Colonic mucosa (tissue), 4 donors: ENCODE measurements at regions not wholly inside any gene's neighbourhood (a gene's known extent, or its start where the extent isn't known, plus 50 kb on each side); places are given as distances from the start of the nearest gene placed in this dataset.

Experiments used
- DNase-seq: peaks from one replicate; pipeline ENCODE4 v3.0.0-alpha.2; 2020
- H3K27ac ChIP-seq: fragments of 200-600 bp; one replicate; pipeline ENCODE4 v1.8.0; 2021
- H3K27me3 ChIP-seq: fragments of 200-600 bp; one replicate; pipeline ENCODE4 v1.8.0; 2021
- H3K36me3 ChIP-seq: fragments of 200-600 bp; one replicate; pipeline ENCODE4 v1.8.0; 2021
- H3K4me1 ChIP-seq: fragments of 200-600 bp; one replicate; pipeline ENCODE4 v1.8.0; 2021; ENCODE audit warnings: mild to moderate bottlenecking
- H3K4me3 ChIP-seq: fragments of 200-600 bp; one replicate; pipeline ENCODE4 v1.8.0; 2021
- H3K9ac ChIP-seq, 2 donors: one replicate each; pipeline ENCODE4 v1.7.0; 2013; ENCODE audit warnings: control low read depth in 2 of 2, low read depth in 2 of 2, low read length in 2 of 2
- H3K9me3 ChIP-seq: fragments of 200-600 bp; one replicate; pipeline ENCODE4 v1.8.0; 2021
- intact Hi-C: fragments of 100-400 bp; cut with DNase I; formaldehyde crosslinking; loops from one replicate; pipeline ENCODE4 v1.14.1; 2022
- TF ChIP-seq, protein P1 (sequence below): fragments of 200-600 bp; IDR thresholded peaks from one replicate; pipeline ENCODE4 v1.8.0; 2022; ENCODE audit warnings: antibody characterized with exemption, mild to moderate bottlenecking
- donor health status: healthy.
- donor health status: DM: no; HTN: no; CAD: no.
- donor health status: DM: no; HTN: no; CAD: no.

DNA sequence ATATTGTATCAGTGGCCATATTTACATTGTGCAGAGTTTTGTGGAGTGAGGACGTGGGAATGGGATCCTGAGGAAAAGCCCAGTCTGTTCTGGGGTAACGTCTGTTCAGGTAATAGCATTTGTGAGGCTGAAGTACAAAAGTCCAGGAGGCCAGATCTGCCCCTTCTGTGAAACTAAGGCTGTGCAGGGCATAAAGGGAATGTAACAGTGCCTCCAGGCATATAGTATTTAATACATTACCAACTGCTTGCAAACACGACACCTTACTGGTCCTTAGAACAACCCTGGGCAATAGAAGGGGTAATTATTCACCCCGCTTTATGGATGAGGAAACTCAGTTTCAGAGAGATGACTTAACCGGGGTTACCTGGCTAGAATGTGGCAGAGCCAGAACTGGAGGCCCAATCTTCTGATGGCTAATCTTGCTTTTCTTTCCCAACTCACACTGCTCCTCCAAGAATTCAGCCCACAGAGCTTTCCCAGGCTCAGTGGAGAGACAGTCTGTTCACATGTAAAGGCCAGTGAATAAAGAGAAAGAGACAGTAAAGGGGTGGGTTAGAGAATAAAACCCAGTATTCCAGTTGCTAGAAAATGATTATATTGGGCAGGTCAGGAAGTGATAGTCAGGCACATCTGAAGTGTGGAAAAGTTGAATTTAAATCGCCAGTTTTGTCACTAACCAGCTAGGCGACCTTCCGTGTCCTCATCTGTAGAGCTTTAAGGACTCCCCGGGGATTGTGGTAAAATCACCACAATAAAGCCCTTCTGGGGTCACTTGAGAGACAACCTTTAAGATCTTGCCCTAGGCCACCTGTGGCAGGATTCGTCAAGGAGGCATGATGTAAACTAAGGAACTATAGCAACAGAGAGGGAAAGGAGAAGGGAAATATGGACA lies 280.7 kb upstream of the CITED2 start:
- intact Hi-C loops: loop anchor here (5.0 kb wide), 3 partner anchors 42 to 278 kb away; no protein-coding TSS in a partner anchor
- Histone ChIP-seq H3K27ac (peak overlapping the region; percentile 66), H3K4me1 (no peaks in the 10 kb centered on the region), H3K27me3 (no peaks in the 10 kb centered on the region), H3K4me3 (no peak overlapping the region), H3K9ac (peak overlapping the region in 1 of 2 donors; percentile 60), H3K9me3 (no peaks in the 10 kb centered on the region), H3K36me3 (no peaks in the 10 kb centered on the region)
- TF ChIP-seq, protein P1, sequence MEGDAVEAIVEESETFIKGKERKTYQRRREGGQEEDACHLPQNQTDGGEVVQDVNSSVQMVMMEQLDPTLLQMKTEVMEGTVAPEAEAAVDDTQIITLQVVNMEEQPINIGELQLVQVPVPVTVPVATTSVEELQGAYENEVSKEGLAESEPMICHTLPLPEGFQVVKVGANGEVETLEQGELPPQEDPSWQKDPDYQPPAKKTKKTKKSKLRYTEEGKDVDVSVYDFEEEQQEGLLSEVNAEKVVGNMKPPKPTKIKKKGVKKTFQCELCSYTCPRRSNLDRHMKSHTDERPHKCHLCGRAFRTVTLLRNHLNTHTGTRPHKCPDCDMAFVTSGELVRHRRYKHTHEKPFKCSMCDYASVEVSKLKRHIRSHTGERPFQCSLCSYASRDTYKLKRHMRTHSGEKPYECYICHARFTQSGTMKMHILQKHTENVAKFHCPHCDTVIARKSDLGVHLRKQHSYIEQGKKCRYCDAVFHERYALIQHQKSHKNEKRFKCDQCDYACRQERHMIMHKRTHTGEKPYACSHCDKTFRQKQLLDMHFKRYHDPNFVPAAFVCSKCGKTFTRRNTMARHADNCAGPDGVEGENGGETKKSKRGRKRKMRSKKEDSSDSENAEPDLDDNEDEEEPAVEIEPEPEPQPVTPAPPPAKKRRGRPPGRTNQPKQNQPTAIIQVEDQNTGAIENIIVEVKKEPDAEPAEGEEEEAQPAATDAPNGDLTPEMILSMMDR: no peak
- DNase-seq: peak; percentile 68

DNA sequence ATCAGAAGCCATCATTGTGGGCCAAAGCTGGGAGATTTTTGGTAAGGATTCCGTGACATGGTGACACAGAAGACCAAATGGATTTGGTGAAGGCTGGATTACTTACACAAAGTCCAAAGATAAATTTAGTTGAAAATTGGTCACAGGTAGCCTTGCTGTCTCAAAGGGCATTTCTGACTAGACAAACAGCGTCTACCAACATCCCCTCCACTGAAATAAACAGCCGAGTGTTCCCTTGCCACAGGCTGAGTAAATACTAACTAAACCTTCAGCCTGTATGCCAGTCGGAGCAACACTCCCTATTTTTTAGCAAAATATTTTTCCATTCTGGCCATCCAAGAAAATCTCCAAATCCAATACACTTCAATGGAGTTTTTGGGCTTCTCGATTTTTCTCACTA lies 279.9 kb upstream of the CITED2 start:
- Histone ChIP-seq H3K4me1 (no peaks in the 10 kb centered on the region), H3K27ac (peak overlapping the region; percentile 66), H3K4me3 (no peak overlapping the region), H3K9ac (peak overlapping the region in 1 of 2 donors; percentile 30), H3K36me3 (no peaks in the 10 kb centered on the region), H3K9me3 (no peaks in the 10 kb centered on the region), H3K27me3 (no peaks in the 10 kb centered on the region)
- DNase-seq: no peak
- TF ChIP-seq, protein P1: no peak
- intact Hi-C loops: loop anchor here (5.0 kb wide), 1 partner anchor 52 kb away; no protein-coding TSS in a partner anchor

DNA sequence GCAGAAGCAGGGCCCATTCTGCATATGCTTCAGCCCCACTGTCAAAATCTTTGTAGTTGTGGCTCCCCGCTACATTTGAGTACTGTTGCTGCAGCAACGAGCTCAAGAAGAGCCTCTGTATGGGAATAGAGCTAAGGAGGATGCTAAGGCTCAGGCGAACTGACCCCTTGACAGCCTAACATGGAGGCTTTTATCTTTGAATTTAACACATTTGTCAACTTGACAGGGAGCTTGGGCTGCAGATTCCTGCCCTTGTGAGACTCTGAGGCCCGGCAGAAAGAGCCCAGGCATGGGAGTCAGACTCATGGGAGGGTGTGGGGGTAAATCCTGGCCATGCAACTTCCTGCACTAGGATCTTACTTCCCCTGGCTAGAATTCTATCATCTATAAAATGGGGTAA lies 278.7 kb upstream of the CITED2 start:
- H3K4me3 ChIP-seq: no peak overlapping the region
- no peaks in the 10 kb centered on the region for H3K36me3 ChIP-seq
- TF ChIP-seq, protein P1: no peak
- no peaks in the 10 kb centered on the region for H3K27me3 ChIP-seq
- intact Hi-C loops: loop anchor here (5.0 kb wide), 1 partner anchor 51 kb away; no protein-coding TSS in a partner anchor
- no peaks in the 10 kb centered on the region for H3K4me1 ChIP-seq
- H3K9me3 ChIP-seq: no peaks in the 10 kb centered on the region
- H3K9ac ChIP-seq: no peak overlapping the region
- DNase-seq: no peak
- H3K27ac ChIP-seq: no peak overlapping the region

DNA sequence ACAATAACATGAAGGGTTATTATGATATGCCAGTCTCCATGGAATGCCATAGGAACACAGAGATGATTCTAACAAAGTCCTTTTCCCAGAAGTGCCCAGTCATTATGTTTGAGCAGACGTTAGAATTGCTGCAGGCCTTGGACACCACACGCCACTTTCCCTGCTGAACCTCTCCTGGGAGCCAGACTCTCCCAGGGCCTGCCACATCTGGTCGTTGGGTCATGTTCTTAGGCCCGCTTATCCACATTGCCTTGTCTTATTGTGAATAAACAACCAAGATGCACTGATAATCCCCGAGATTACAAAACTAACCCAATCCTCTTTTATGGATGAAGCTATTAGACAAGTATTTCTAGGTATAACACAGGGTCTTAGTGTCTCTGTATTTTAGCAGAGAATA lies 276.5 kb upstream of the CITED2 start:
- DNase-seq: no peak
- H3K36me3 ChIP-seq: no peaks in the 10 kb centered on the region
- no peak overlapping the region for H3K9ac ChIP-seq
- H3K27me3 ChIP-seq: no peaks in the 10 kb centered on the region
- no peaks in the 10 kb centered on the region for H3K4me1 ChIP-seq
- intact Hi-C loops: loop anchor here (5.0 kb wide), 1 partner anchor 49 kb away; no protein-coding TSS in a partner anchor
- TF ChIP-seq, protein P1: no peak
- H3K4me3 ChIP-seq: no peak overlapping the region
- H3K9me3 ChIP-seq: no peaks in the 10 kb centered on the region
- no peak overlapping the region for H3K27ac ChIP-seq

DNA sequence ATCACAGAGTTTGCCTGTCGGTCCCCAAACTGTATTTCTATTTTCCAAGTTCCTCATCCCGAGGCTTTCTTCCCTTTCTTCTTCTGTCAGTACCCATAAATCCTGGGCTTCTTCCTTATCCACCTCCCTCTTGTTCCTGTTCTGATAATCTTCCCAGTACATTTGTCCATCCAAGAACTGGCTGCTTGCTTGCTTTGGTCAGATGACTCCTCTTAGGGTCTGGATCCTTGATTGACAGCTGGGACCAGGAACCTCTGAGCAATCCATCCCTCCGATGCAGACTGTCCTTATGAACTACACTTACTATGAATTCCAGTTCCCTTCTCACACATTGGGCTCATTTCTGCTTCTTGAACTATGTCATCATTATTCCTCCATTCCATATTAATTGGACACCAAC lies 275.3 kb upstream of the CITED2 start:
- H3K4me3 ChIP-seq: no peak overlapping the region
- H3K4me1 ChIP-seq: no peaks in the 10 kb centered on the region
- H3K27ac ChIP-seq: no peak overlapping the region
- TF ChIP-seq, protein P1: no peak
- no peak for DNase-seq
- H3K9me3 ChIP-seq: no peaks in the 10 kb centered on the region
- no peaks in the 10 kb centered on the region for H3K27me3 ChIP-seq
- intact Hi-C loops: loop anchor here (5.0 kb wide), 1 partner anchor 47 kb away; no protein-coding TSS in a partner anchor
- no peaks in the 10 kb centered on the region for H3K36me3 ChIP-seq
- no peak overlapping the region for H3K9ac ChIP-seq
